Thymus (tissue), 11 donors: ENCODE measurements at regions not wholly inside any gene's neighbourhood (a gene's known extent, or its start where the extent isn't known, plus 50 kb on each side); places are given as distances from the start of the nearest gene placed in this dataset.

Experiments
- DNase-seq, 9 donors: peaks; one replicate each; pipeline ENCODE4 v3.0.0-alpha.2; 2013; ENCODE audit warnings: low spot score in 9 of 9, low read depth in 6 of 9, missing footprints in 1 of 9
- H3K27ac ChIP-seq, 2 donors: one replicate each; pipeline ENCODE4 v1.5.1; 2013; ENCODE audit warnings: control low read depth in 1 of 2, low read depth in 1 of 2, low read length in 1 of 2, mild to moderate bottlenecking in 1 of 2, moderate library complexity in 1 of 2
- H3K27me3 ChIP-seq, 2 donors: one replicate each; pipeline ENCODE4 v1.5.1; 2013; ENCODE audit warnings: low read length in 1 of 2; ENCODE audit not compliant: control insufficient read depth in 2 of 2, insufficient read depth in 1 of 2
- H3K36me3 ChIP-seq, 2 donors: one replicate each; pipeline ENCODE4 v1.5.1; 2013; ENCODE audit warnings: low read length in 1 of 2, mild to moderate bottlenecking in 1 of 2, moderate library complexity in 1 of 2; ENCODE audit not compliant: control insufficient read depth in 2 of 2, insufficient read depth in 2 of 2
- H3K4me1 ChIP-seq, 2 donors: one replicate each; pipeline ENCODE4 v1.5.1; 2013; ENCODE audit warnings: low read length in 2 of 2; ENCODE audit not compliant: control insufficient read depth in 2 of 2, insufficient read depth in 2 of 2
- H3K4me3 ChIP-seq, 2 donors: one replicate each; pipeline ENCODE4 v1.5.1; 2013; ENCODE audit warnings: low read length in 2 of 2, control low read depth in 1 of 2, mild to moderate bottlenecking in 1 of 2
- H3K9me3 ChIP-seq, 2 donors: one replicate each; pipeline ENCODE4 v1.5.1; 2013; ENCODE audit warnings: low read length in 1 of 2, mild to moderate bottlenecking in 1 of 2; ENCODE audit not compliant: control insufficient read depth in 2 of 2, insufficient read depth in 1 of 2
- WGBS: extraction: QIAGEN DNeasy Blood & Tissue Kit; methylation state at CpG from one replicate; pipeline ENCODE4 v1.1.7; 2013; 5-methylcytosine and 5-hydroxymethylcytosine counted together
- donor health status: healthy.

GRCh38 chr6:4581468-4582385 is 194.5 kb upstream of the CDYL start:
- no peak for DNase-seq
- peaks cover 0 to 4% of the 10 kb centered on the region in 2 donors for H3K9me3 ChIP-seq
- H3K36me3 ChIP-seq = no peaks in the 10 kb centered on the region
- no peak overlapping the region for H3K4me3 ChIP-seq
- H3K27ac ChIP-seq = no peak overlapping the region
- no peaks in the 10 kb centered on the region for H3K4me1 ChIP-seq
- H3K27me3 ChIP-seq = no peaks in the 10 kb centered on the region
- 92% methylated on average over 6 of the region's 6 CpGs for WGBS

- H3K36me3 ChIP-seq = no peaks in the 10 kb centered on the region
- WGBS = 95% methylated on average over 1 of the region's 1 CpG
- H3K27me3 ChIP-seq = no peaks in the 10 kb centered on the region
- no peak overlapping the region for H3K27ac ChIP-seq
- H3K9me3 ChIP-seq = peaks cover 0 to 4% of the 10 kb centered on the region in 2 donors
- no peak overlapping the region for H3K4me3 ChIP-seq
- H3K4me1 ChIP-seq = no peaks in the 10 kb centered on the region
- DNase-seq = no peak
Measured at GRCh38 chr6:4580361-4580760, 195.8 kb upstream of the CDYL start.

GRCh38 chr6:4577406-4577805 is 198.8 kb upstream of the CDYL start:
- DNase-seq = no peak
- 82% methylated on average over 2 of the region's 2 CpGs for WGBS
- Histone ChIP-seq H3K4me1 (no peaks in the 10 kb centered on the region), H3K4me3 (no peak overlapping the region), H3K36me3 (no peaks in the 10 kb centered on the region), H3K27me3 (no peaks in the 10 kb centered on the region), H3K9me3 (peaks cover 0 to 4% of the 10 kb centered on the region in 2 donors), H3K27ac (no peak overlapping the region)

DNA sequence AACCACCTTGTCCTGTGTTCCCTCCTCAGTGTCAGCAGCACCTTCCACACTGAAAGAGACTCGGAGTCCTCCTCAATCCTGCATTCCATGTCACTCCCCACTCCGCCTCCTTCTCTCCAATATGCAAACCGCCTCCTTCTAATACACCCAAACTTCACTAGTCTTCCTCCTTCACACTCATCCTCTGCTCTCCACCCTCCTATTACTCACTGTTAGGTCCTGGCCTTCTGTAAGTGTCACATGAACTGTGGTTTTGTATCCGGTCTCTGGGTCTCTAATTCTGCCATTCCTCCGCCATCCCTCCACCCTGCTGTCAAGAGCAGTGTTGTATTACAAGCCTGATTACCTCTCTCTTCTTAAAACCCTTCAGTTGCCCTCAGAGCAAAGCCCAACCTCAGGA is 200.5 kb upstream of the CDYL start:
- DNase-seq = no peak
- no peak overlapping the region for H3K27ac ChIP-seq
- no peaks in the 10 kb centered on the region for H3K4me1 ChIP-seq
- WGBS = 94% methylated on average over 5 of the region's 5 CpGs
- peaks cover 0 to 4% of the 10 kb centered on the region in 2 donors for H3K9me3 ChIP-seq
- no peaks in the 10 kb centered on the region for H3K27me3 ChIP-seq
- H3K4me3 ChIP-seq = no peak overlapping the region
- H3K36me3 ChIP-seq = no peaks in the 10 kb centered on the region

- 96% methylated on average over 2 of the region's 2 CpGs for WGBS
- Histone ChIP-seq H3K36me3 (no peaks in the 10 kb centered on the region), H3K27ac (no peak overlapping the region), H3K4me1 (no peaks in the 10 kb centered on the region), H3K27me3 (no peaks in the 10 kb centered on the region), H3K4me3 (no peak overlapping the region), H3K9me3 (peaks cover 0 to 11% of the 10 kb centered on the region in 2 donors)
- DNase-seq = no peak
Measured at GRCh38 chr6:4574007-4574406, 202.2 kb upstream of the CDYL start.

DNA sequence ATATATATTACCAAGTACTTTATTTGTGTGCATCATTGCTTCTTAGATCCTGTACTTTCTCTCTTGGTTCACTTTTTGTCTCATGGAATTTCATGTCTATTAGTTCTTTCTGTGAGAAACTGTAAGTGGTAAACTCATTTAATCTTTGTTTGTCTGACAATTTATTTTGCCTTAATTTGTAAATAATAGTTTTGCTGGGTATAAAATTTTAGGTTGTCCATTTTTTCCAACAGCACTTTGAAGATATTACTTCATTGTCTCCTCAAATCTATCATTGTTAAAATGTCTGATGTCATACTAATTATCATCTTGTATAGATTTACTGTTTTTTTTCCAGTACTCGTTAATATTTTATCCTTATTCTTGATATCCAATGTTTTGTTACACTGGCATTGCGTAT is 205.2 kb upstream of the CDYL start:
- no peaks in the 10 kb centered on the region for H3K4me1 ChIP-seq
- no peak overlapping the region for H3K27ac ChIP-seq
- H3K9me3 ChIP-seq = peaks cover 0 to 11% of the 10 kb centered on the region in 2 donors
- no peak overlapping the region for H3K4me3 ChIP-seq
- no peak for DNase-seq
- no peaks in the 10 kb centered on the region for H3K27me3 ChIP-seq
- H3K36me3 ChIP-seq = no peaks in the 10 kb centered on the region
- 98% methylated on average over 2 of the region's 2 CpGs for WGBS

GRCh38 chr6:4568138-4568537 is 208.1 kb upstream of the CDYL start:
- no peak for DNase-seq
- WGBS = 93% methylated on average over 5 of the region's 5 CpGs
- no peaks in the 10 kb centered on the region for H3K4me1 ChIP-seq
- no peak overlapping the region for H3K27ac ChIP-seq
- no peaks in the 10 kb centered on the region for H3K27me3 ChIP-seq
- H3K36me3 ChIP-seq = no peaks in the 10 kb centered on the region
- H3K9me3 ChIP-seq = peaks cover 0 to 11% of the 10 kb centered on the region in 2 donors
- no peak overlapping the region for H3K4me3 ChIP-seq

DNA sequence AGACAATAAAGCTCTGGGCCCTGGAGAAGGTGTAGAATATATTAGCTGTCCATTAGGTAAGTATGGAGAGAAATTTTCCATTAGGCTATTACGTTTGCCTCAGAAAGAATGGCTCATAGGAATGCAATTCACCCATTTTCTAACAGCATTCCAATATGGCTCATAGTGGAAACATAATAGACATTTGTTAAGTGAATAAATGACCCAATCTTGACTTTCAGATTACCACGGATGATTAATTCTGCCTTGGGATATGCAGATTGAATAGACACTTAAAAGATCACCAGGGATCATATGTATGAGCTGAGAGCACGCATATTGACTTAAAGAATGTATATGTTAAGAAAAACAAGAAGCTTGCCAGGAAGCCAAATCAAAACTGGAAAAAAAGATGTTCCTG is 209.1 kb upstream of the CDYL start:
- H3K27me3 ChIP-seq = no peaks in the 10 kb centered on the region
- WGBS = 91% methylated on average over 3 of the region's 3 CpGs
- H3K27ac ChIP-seq = no peak overlapping the region
- H3K4me3 ChIP-seq = no peak overlapping the region
- no peaks in the 10 kb centered on the region for H3K4me1 ChIP-seq
- H3K9me3 ChIP-seq = peaks cover 0 to 10% of the 10 kb centered on the region in 2 donors
- H3K36me3 ChIP-seq = no peaks in the 10 kb centered on the region
- no peak for DNase-seq

GRCh38 chr6:4565301-4566250 is 210.6 kb upstream of the CDYL start:
- no peak for DNase-seq
- Histone ChIP-seq H3K9me3 (peaks cover 0 to 7% of the 10 kb centered on the region in 2 donors), H3K27me3 (no peaks in the 10 kb centered on the region), H3K4me3 (no peak overlapping the region), H3K27ac (no peak overlapping the region), H3K36me3 (no peaks in the 10 kb centered on the region), H3K4me1 (no peaks in the 10 kb centered on the region)
- 83% methylated on average over 17 of the region's 17 CpGs for WGBS
